Occipital lobe (tissue), 1 donor: ENCODE measurements at regions not wholly inside any gene's neighbourhood (a gene's known extent, or its start where the extent isn't known, plus 50 kb on each side); places are given as distances from the start of the nearest gene placed in this dataset.
"Not testable (repeated sequence)": the region's sequence is repeated elsewhere in the genome, so short reads cannot be mapped to it uniquely, and the experiment has no call there.

Experiments
- DNase-seq: peaks from one replicate; lab custom pipeline; 2025; lab: John Stamatoyannopoulos, UW

DNA sequence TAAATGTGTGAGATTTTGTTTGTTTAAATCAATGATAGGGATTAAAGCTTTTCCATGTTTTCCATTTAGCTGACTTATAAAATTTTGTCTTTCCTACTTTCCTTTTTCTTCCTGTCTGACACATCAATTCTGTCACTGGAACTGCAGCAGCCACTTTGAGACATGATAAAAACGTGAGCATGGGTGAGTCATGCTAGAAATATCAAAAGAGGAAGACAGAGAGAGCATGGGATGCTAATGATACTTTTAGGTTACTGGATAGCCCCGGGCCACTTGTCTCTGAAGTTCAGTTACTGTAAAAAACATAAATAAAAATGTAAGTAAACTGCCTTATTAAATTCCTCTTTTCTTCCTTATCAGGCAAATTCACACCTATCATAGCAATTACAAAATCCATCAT lies 1332.0 kb upstream of the PCDH20 start:
- DNase-seq: no peak

DNA sequence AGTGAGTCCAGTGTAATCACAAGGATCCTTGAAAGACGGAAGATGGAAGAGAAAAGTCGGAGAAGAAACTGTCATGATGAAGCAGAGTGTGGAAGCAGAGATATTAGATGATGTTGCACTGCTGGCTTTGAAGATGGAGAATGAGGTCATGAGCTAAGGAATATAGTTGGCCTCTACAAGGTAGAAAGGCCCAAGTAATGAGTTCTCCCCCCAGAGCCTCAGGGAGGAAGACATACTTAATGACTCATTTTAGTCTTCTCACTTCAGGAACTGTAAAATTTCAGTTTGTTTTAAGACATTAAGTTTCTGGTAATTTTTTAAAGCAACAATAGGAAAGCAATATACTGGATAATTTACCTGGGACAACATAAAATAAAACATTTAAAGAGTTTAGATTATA lies 1331.5 kb upstream of the PCDH20 start:
- no peak for DNase-seq

DNA sequence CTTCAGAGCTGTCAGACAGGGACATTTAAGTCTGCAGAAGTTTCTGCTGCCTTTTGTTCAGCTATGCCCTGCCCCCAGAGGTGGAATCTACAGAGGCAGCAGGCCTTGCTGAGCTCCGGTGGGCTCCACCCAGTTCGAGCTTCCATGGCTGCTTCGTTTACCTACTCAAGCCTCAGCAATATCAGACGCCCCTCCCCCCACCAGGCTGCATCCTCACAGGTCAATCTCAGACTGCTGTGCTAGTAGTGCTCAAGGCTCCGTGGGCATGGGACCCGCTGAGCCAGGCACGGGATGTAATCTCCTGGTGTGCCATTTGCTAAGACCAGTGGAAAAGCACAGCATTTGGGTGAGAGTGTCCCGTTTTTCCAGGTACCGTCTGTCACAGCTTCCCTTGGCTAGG lies 1314.1 kb upstream of the PCDH20 start:
- not testable (repeated sequence) for DNase-seq

DNA sequence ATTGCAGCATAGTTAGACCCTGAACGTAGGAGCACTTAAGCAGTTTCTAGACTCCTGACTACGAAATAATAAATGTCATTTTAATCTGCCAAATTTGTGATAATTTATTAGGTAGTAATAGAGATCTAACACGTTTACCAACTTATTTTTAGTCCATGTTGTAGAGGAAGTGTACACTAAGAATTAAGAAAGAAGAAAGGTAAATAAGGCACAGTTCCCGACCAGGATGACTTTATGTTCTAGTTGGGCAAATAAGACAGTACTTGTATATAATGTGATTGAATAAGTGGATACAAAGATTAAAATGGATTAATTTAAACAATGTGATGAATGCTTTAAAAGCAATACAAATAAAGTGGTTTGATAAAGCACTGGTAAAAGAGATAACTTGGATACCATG lies 1306.2 kb upstream of the PCDH20 start:
- DNase-seq: no peak

DNA sequence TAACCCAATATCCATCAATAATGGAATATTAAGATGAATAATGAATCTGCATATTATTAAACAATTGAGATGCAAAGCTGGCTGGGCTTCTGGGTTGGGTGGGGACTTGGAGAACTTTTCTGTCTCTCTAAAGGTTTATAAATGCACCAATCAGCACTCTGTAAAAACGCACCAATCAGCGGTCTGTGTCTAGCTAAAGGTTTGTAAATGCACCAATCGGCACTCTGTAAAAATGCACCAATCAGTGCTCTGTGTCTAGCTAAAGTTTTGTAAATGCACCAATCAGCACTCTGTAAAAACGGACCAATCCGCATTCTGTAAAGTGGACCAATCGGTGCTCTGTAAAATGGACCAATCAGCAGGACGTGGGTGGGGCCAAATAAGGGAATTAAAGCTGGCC lies 1296.3 kb upstream of the PCDH20 start:
- not testable (repeated sequence) for DNase-seq

DNA sequence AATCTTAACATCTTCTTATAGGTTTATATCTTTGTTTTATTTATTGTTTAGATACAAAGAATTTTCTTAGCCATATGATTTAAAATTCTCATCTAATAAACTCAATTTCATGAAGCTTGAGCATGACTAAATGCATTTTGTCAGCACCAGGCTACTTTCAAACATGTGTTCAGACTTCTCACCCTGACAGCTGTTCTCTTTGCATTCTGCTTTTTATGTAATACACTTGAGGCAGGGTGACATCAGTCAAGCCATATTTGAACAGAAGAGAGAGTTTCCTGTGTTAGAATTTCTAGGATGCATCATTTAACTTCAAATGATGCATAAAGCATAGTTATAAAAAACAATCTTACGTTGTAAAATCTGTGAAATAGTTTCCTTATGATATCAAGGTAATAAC lies 1295.1 kb upstream of the PCDH20 start:
- DNase-seq: no peak

DNA sequence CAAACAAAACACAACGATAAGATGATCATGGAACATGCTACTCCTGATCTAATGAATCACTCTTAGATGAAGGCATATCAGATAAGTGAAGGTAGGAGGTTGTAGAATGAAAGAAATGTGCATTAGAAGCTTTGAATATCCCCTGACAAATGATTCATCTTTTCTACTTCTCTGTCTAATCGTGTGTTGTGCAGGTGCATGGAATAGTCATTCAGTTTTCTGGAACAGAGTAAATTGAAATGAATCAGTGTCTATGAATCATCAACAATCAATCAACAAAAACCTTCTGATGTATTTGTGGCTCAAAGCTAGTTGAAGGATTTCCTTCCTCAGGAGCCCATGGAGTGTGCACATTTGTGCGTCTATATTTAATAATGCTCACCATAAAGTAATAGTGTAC lies 1290.4 kb upstream of the PCDH20 start:
- no peak for DNase-seq

DNA sequence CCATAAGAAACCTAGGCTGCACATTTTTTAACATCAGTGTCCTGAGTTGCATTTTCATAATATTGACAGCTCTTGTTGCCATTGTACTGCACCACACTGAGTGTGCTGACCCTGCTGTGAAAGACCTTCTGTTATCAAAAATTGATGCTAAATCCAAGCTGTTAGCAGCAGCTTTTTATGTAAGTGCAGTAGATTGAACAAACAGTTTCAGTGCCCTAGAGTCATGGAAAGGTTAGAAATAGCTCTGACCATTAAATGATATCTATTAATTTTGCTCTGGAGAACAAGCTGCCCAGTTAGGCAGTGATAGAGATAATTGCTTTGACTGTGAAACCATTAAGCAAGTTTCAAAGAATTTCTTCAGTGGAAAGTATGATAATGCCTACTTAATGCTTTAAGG lies 1289.2 kb upstream of the PCDH20 start:
- DNase-seq: no peak

DNA sequence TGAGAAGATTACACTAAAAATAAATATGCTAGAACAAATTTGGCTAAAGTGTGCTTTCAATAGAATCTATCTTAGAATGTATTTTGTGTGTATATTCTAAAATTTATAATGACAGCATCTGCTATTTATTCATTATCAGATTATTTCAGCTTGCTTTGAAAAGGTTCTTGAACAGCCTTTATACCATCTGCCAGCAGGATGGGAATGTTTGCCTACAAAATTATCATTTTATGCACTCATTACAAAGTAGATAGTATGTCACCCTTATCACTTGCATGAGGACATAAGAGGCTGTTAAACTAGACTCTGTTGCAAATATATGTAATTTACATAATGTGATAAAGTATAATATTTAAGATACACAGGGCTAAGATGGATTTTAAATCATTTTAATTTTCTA lies 1286.9 kb upstream of the PCDH20 start:
- no peak for DNase-seq

DNA sequence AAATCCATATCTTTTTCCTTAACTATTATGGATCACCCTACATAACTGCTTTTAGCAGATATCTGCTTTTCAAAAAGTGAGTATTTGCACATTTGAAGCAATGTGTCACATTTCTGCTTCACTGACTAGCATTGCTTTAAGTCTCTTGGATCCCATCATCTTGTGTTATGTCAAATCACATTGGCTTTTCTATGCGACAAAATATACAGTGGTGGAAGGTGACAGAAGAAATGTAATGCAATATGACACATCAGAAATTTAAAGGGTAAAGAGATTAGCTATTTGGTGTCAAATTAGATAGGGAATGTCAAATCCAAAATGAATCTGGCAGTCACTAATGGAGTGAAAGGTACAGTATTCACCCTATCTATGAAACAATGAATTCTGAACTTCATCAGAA lies 1282.1 kb upstream of the PCDH20 start:
- no peak for DNase-seq

DNA sequence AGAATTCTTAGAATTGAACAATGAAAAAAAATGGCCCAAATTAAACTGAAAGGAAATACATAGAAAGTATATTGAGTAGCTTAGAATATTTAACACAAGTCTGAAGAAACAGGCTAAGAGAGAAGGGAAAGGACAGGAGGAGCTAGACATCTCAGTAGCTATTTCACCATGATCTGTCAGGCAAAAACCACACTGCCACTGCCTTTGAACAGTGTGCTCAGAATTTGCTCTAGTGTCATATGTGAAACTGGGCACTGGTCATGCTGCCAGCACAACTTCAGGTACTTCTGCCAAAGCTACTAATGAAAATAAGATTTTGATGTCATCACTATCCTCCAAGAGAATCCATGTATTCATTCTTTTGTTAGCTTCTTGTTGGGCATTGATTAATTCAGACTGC lies 1280.8 kb upstream of the PCDH20 start:
- no peak for DNase-seq

DNA sequence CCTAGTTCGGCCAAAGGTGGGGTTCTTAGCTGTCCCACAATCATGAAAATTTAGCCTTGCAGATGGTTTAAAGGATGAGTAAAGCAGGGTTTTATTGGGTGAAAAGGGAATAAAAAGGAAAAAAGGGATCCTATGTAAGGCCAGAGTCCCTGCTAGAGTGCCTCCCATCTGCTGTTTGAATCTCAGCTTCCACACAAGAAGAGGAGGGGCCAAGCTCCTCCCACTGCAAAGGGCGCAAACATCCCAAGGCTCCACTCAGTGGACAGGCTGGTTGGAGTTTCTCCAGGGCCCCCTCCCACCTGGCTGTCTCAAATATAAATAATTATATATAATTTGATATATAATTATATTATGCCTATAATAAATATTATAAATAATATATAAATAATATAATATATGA lies 1272.1 kb upstream of the PCDH20 start:
- no peak for DNase-seq

DNA sequence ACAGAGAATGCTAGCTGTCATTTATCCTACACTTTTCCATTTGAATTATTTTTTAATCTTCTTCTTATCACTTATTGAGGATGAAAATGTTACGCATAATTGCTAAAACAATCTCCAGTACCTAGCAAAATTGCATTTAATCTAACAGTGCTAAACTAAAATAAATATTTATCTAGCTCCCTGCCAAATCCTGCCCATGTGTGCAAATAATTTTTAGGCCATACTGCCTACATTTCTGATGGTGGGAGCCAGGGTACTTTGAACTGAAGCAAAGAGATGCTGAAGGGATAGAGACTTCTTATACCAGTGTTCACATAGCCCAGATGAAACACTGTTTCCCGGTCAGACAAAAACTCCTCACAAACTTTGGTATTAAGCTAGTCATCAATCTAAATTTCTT lies 1268.7 kb upstream of the PCDH20 start:
- no peak for DNase-seq

DNA sequence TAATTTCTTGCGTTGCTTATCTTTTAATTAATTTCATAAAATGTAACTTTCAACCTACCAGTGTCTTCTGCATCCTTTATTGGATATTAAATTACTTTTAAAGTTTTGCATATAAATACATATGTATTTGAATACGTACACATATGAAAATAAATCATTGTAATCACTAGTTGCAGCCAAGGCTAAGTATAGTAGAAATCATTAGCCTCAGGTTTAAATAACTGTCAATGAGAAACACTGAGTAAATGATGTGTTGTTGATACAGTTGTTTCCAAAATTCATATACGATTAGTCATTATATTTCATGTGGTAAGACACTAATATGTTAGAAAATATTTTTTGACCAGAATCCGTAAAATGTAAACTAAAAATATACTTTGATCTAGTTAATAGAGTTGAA lies 1267.1 kb upstream of the PCDH20 start:
- DNase-seq: no peak

DNA sequence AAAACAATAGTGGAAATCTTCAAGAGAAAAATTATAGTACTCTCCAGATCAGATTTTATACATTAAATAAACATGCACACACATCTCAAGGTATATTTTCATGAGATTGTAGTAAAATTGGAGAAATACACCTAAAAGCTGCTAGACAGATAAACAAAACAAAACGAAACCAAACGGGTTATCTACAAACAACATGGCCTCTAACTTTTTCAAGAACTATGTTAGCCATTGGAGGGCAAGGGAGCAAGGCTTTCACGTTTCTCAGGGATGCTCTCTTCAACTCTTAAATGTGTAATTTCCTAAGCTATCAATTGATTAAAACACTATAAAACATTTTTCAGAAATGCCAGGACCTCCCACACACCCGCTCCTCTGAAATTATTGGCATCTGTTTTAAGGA lies 1262.4 kb upstream of the PCDH20 start:
- no peak for DNase-seq

DNA sequence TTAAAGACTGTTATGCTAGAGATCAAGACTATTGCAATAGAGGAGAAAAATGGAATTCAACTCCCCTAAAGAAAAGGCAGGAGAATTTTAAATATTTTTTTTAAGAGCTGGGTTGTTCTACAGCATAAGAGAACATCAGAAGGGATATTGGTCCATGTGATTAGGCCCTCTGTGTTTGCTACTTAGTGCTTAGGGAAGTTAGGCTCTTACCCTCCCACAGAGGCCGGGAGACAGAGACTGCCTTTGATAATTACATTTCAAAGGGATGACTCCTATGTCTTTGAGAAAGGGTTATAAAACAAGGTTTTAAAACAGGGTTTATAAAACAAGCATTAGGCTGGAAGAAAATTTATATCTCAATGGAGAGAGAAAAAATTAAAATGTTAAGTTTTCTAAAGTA lies 1248.1 kb upstream of the PCDH20 start:
- DNase-seq: no peak

DNA sequence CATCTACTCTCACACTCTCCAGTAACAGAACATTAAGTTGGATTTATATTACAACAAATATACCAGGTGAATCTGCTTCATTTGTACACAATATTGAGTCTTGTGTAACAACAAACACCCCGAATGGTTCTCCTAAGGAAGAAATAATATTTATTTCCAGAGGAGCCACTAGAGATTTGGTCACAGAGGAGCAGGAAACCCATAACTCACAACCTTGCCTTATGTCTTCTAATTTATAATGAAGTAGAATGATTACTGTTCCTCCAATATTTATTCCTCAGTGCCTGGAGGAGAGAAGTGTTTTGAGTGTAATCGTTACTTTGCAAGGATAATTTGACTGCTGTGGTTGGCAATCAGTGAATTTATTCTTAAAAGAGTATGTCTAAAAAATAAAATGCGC lies 1243.7 kb upstream of the PCDH20 start:
- DNase-seq: no peak

DNA sequence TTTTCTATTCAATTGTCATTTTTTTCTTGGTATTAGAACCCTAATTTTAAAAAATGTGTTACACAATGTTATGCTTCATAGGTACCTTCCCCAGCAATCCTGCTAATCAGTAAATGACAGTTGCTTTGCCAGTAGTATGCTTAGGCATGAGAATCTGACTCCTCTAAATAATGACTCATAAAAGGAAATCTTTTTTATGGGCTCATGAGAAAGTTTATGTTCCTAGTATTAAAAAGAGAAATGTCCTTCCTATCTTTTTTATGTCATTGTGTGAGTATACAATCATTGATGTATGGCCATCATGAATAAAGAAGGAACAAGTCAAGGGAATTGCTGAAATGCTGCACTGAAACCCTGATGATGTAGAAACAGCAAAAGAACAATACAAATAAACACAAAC lies 1237.7 kb upstream of the PCDH20 start:
- no peak for DNase-seq

DNA sequence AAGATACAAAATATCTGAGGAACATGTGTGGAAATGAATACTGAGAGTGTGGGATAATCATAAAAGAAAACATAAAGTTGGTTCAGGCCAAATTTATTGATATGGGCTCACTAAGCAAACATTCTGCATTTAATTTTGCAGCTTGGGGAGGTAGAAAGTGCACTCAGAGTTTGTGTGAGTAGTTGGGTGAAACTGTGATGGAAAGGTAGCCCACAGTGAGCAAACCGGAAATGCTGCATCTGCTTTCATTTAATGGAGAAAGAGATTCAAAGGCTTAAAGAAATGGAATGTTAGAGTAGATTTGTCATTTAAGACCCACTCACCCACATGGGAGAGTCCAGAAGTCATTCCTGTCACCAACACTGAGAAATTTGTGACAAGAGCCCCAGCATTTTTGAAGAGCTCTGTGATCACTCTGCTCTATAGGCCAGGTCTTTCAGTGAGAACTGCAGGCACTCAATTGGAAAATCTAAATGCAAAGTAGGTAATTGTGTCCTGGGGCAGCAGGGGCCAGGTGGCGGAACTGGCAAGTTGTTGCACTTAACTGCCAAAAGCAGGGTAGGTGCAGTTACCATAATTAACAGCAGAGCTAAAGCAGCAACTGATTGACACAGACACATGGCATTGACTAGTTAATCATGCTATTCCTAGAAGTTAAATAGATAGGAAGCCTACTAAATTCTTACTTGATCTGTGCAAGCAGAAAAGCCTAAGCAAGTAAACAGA lies 1228.3 kb upstream of the PCDH20 start:
- DNase-seq: no peak

DNA sequence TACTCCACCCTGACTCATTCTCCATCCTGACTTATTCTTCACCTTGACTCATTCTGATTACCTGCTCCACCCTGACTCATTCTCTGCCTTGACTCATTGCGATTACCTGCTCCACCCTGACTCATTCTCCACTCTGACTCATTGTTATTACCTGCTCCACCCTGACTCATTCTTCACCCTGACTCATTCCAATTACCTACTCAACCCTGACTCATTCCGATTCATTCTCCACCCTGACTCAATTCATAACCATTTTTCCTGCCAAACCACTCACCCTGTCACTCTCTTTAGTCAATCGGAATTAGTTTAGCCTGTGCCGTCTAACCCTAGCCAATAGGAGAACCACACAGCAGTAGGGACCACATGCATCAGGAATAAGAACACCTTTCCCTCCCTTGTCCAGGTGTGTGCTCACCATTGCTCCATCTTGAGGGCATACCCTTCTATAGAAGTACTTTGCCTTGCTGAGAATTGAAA lies 1227.4 kb upstream of the PCDH20 start:
- DNase-seq: no peak

DNA sequence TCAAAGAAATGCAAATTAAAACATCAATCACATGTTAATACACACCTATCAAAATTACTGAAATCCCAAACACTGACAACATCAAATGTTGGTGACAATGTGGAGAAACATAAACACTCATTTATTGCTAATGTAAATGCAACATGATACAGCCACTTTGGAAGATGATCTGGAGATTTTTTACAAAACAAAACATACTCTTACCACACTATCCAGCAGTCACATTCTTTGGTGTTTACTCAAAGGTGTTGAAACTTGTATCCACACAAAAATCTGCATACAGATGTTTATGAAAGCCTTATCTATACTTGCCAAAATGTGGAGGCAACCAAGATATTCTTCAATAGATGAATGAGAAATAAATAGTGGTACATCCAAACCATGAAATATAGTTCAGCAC lies 1219.5 kb upstream of the PCDH20 start:
- no peak for DNase-seq

DNA sequence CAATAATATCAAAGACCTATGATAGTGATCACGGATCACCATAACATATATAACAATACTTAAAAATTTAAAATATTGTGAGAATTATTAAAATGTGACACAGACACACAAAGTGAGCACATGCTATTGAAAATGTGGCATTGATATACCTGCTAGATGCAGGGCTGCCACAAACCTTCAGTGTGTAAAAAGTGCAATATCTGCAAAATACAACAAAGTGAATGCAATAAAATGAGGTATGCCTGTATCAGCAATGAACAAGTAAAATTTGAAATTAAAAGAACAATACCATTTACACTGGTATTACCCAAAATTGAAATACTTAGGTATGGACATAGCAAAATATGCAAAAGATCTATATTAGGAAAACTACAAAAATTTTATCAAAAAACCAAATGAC lies 1217.8 kb upstream of the PCDH20 start:
- no peak for DNase-seq

DNA sequence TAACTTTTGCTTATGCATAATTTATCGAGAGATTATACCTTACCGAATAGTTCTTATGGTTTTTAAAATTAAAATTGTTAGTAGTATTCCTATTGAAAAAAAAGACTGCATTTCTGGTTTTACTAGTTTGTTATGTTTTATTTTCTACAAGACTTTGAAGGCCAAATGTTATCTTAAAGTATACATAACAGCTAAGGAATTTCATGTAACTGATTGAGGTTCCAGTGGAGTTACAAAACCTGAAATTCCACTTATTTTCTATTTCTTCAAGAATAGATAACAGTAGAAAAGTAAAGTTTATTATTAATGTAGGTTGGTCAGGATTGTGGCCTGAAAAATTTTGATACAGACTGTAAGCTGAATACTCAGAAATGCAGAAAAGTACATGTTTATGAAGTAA lies 1216.0 kb upstream of the PCDH20 start:
- no peak for DNase-seq

DNA sequence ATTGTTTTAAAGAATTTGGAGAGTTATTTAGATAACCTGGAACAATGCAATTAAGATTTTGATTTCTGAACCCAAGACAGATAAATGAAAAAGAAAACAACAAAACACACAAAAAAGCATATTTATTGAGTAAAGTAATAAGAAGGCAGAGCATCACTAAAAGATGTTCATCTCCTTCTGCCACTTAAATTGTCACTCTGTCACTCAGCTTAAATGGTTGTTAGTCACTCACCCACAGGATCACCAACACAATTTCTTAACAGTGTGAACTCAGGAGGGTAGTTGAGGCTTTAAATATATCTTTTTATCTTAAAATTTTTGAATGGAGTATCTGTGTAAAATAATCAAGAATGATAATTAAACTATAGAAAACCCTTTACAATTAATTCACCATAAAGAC lies 1215.5 kb upstream of the PCDH20 start:
- no peak for DNase-seq
